ENCODE measurements at regions not wholly inside any gene's neighbourhood (a gene's known extent, or its start where the extent isn't known, plus 50 kb on each side); places are given as distances from the start of the nearest gene placed in this dataset.

- TF ChIP-seq CTCF (IDR thresholded peaks at IDR 0.05) (no peak), ZFX (IDR thresholded peaks at IDR 0.05; ENCODE audit: borderline replicate concordance) (no peak)
These were observed 962.9 kb downstream of the BRD1 start for GRCh38 chr22:48864748-48865147.
